CD4-positive, alpha-beta T cell (primary cell): ENCODE measurements at regions not wholly inside any gene's neighbourhood (a gene's known extent, or its start where the extent isn't known, plus 50 kb on each side); places are given as distances from the start of the nearest gene placed in this dataset.

Experiments
- ATAC-seq: fragments of 200-7000 bp; cut with Tn5 transposase; one replicate; pipeline ENCODE4 v1.10.0; 2022; ENCODE audit warnings: mild to moderate bottlenecking; ENCODE audit not compliant: poor library complexity
- CTCF ChIA-PET: fragments of 350-600 bp; sonication (Branson Sonifier 250); formaldehyde crosslinking; loops from one replicate; lab custom pipeline; 2021; ENCODE audit warnings: antibody characterized with exemption, inconsistent platforms; lab: Charles Lee
- POLR2A ChIA-PET: fragments of 350-600 bp; sonication (Branson Sonifier 250); formaldehyde crosslinking; loops from one replicate; lab custom pipeline; 2021; ENCODE audit warnings: antibody characterized with exemption, inconsistent platforms; lab: Charles Lee
- DNase-seq, 14 experiments: peaks; one replicate each; pipeline ENCODE4 v3.0.0-alpha.2; 2013 to 2020; ENCODE audit warnings: mixed read lengths in 2 of 14
- H3K27ac ChIP-seq, 2 donors: one replicate each; pipeline versions ENCODE4 v1.5.1 to v1.7.0; 2013; ENCODE audit warnings: low read length in 2 of 2, low read depth in 1 of 2, mild to moderate bottlenecking in 1 of 2
- H3K27me3 ChIP-seq, 2 experiments: 1 replicate in 1 of 2; 2 replicates in 1 of 2; pipeline versions ENCODE4 v1.6.1 to v1.7.0; 2013; ENCODE audit warnings: low read length in 2 of 2, control low read depth in 1 of 2, mild to moderate bottlenecking in 1 of 2, moderate library complexity in 1 of 2; ENCODE audit not compliant: insufficient read depth in 2 of 2, control insufficient read depth in 1 of 2
- H3K36me3 ChIP-seq: one replicate; pipeline ENCODE4 v1.6.1; 2013; ENCODE audit warnings: low read length, control low read depth; ENCODE audit not compliant: insufficient read depth
- H3K4me1 ChIP-seq: one replicate; pipeline ENCODE4 v1.6.1; 2013; ENCODE audit warnings: low read length, control low read depth; ENCODE audit not compliant: insufficient read depth
- H3K4me3 ChIP-seq: one replicate; pipeline ENCODE4 v1.5.1; 2013; ENCODE audit warnings: mild to moderate bottlenecking, low read length, moderate library complexity
- H3K9me3 ChIP-seq, 2 experiments: 1 replicate in 1 of 2; 2 replicates in 1 of 2; pipeline versions ENCODE4 v1.6.1 to v1.7.0; 2013; ENCODE audit warnings: low read length in 2 of 2, mild to moderate bottlenecking in 2 of 2, control low read depth in 1 of 2, moderate library complexity in 1 of 2; ENCODE audit not compliant: control insufficient read depth in 1 of 2, insufficient read depth in 1 of 2
- H3K27ac Mint-ChIP-seq: one replicate; pipeline ENCODE4 v1.8.0; 2020; ENCODE audit warnings: mixed read lengths
- H3K27me3 Mint-ChIP-seq: one replicate; pipeline ENCODE4 v1.8.0; 2021; ENCODE audit warnings: mixed read lengths
- H3K36me3 Mint-ChIP-seq: one replicate; pipeline ENCODE4 v1.8.0; 2021; ENCODE audit warnings: low read depth, mixed read lengths
- H3K4me1 Mint-ChIP-seq: one replicate; pipeline ENCODE4 v1.8.0; 2021; ENCODE audit warnings: low read depth, mixed read lengths
- H3K4me3 Mint-ChIP-seq: one replicate; pipeline ENCODE4 v1.8.0; 2020; ENCODE audit warnings: mild to moderate bottlenecking, mixed read lengths
- H3K9me3 Mint-ChIP-seq: one replicate; pipeline ENCODE4 v1.8.0; 2020; ENCODE audit warnings: mixed read lengths
- intact Hi-C, 2 experiments: fragments of 100-400 bp; cut with DNase I in 1 of 2; cut with micrococcal nuclease in 1 of 2; formaldehyde crosslinking; loops; one replicate each; pipeline versions ENCODE4 v1.15.1 to v1.9.0; 2023 to 2025; cut with DNase I, micrococcal nuclease
- TF ChIP-seq, protein P1 (sequence below): fragments of 200-600 bp; IDR thresholded peaks from one replicate; pipeline ENCODE4 v1.8.0; 2022; ENCODE audit warnings: antibody characterized with exemption, mild to moderate bottlenecking

DNA sequence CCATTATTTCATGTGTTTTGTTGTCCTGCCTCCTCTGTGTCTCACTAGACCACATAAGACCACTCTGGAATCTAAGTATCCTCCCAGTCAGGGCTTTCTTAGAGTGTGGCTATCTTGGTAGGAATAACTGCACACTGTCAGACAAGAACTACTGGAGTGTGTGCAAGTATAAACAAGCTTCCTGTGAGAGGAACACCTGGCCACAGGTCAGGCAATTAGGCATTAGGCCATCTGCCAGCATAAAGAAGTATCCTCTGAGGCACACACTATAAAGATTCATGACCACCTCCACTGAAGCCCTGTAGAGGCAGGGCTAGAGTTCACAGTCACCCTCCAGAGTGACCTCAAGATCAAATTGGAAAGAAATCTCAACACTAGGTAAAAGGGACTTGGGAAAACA is 507.0 kb upstream of the PABPC4L start:
- Mint-ChIP-seq H3K4me1 (no peaks in the 10 kb centered on the region), H3K27ac (no peak overlapping the region), H3K4me3 (no peak overlapping the region), H3K9me3 (peaks cover 8% of the 10 kb centered on the region), H3K27me3 (no peaks in the 10 kb centered on the region), H3K36me3 (no peaks in the 10 kb centered on the region)
- Histone ChIP-seq H3K27me3 (no peaks in the 10 kb centered on the region), H3K4me1 (no peaks in the 10 kb centered on the region), H3K4me3 (no peak overlapping the region), H3K36me3 (no peaks in the 10 kb centered on the region), H3K9me3 (peaks cover 0 to 4% of the 10 kb centered on the region in 2 experiments), H3K27ac (no peak overlapping the region)
- POLR2A ChIA-PET: no interaction called here
- ATAC-seq (no peak), DNase-seq (no peak)
- intact Hi-C loops: no loop called here
- TF ChIP-seq, protein P1, sequence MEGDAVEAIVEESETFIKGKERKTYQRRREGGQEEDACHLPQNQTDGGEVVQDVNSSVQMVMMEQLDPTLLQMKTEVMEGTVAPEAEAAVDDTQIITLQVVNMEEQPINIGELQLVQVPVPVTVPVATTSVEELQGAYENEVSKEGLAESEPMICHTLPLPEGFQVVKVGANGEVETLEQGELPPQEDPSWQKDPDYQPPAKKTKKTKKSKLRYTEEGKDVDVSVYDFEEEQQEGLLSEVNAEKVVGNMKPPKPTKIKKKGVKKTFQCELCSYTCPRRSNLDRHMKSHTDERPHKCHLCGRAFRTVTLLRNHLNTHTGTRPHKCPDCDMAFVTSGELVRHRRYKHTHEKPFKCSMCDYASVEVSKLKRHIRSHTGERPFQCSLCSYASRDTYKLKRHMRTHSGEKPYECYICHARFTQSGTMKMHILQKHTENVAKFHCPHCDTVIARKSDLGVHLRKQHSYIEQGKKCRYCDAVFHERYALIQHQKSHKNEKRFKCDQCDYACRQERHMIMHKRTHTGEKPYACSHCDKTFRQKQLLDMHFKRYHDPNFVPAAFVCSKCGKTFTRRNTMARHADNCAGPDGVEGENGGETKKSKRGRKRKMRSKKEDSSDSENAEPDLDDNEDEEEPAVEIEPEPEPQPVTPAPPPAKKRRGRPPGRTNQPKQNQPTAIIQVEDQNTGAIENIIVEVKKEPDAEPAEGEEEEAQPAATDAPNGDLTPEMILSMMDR: no peak
- CTCF ChIA-PET: no interaction called here

DNA sequence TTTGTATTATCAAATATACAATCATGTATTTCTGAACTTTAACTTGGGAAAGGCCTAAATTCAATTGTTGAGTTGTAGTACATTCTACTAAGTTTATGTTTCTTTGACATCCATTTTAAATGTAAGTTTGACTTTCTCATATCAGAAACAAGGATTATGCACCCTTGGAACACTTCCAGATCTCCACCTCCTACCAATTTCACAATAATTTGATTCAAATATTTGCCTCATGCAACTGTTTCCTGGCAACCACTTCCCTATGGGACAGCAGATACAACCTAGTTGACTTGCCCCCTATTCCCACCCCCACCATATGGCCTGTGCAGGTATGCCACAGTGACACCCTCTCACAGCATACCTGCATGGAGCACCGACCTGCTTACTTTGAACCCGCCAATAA is 506.4 kb upstream of the PABPC4L start:
- H3K4me1 Mint-ChIP-seq: no peaks in the 10 kb centered on the region
- Histone ChIP-seq H3K9me3 (peaks cover 0 to 4% of the 10 kb centered on the region in 2 experiments), H3K27ac (no peak overlapping the region), H3K27me3 (no peaks in the 10 kb centered on the region), H3K4me3 (no peak overlapping the region), H3K4me1 (no peaks in the 10 kb centered on the region), H3K36me3 (no peaks in the 10 kb centered on the region)
- TF ChIP-seq, protein P1: no peak
- H3K27me3 Mint-ChIP-seq: no peaks in the 10 kb centered on the region
- ATAC-seq (no peak), DNase-seq (no peak)
- no peak overlapping the region for H3K27ac Mint-ChIP-seq
- intact Hi-C loops: no loop called here
- H3K9me3 Mint-ChIP-seq: peaks cover 9% of the 10 kb centered on the region
- ChIA-PET CTCF (no interaction called here), POLR2A (no interaction called here)
- no peak overlapping the region for H3K4me3 Mint-ChIP-seq
- no peaks in the 10 kb centered on the region for H3K36me3 Mint-ChIP-seq

DNA sequence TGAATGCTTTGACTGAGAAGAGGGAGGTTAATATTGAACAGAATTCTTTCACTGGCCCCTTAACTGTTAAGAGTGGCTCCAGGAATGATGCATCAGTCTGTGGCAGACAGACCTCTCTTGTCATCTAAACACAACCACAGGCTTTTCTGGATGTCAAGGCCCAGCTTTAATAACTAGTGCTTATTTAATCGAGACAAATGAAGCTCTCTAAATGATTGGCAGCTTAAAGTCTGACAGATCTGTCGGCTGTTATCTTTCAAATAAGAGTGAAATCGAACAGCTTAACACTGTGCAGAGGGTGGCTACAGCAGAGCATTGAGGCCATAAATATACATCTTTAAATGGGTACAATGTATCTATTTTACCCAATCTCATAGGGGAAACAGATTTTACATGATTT is 500.8 kb upstream of the PABPC4L start:
- Mint-ChIP-seq H3K36me3 (no peaks in the 10 kb centered on the region), H3K9me3 (peaks cover 8% of the 10 kb centered on the region), H3K27me3 (no peaks in the 10 kb centered on the region), H3K4me3 (no peak overlapping the region), H3K4me1 (no peaks in the 10 kb centered on the region), H3K27ac (no peak overlapping the region)
- Histone ChIP-seq H3K36me3 (no peaks in the 10 kb centered on the region), H3K27ac (no peak overlapping the region), H3K27me3 (no peaks in the 10 kb centered on the region), H3K9me3 (peaks cover 0 to 4% of the 10 kb centered on the region in 2 experiments), H3K4me1 (no peaks in the 10 kb centered on the region), H3K4me3 (no peak overlapping the region)
- ATAC-seq (no peak), DNase-seq (peak in 1 of 14 experiments; percentile 0)
- TF ChIP-seq, protein P1: no peak
- ChIA-PET POLR2A (no interaction called here), CTCF (no interaction called here)
- intact Hi-C loops: no loop called here
